WTC11 (cell line): ENCODE measurements at regions not wholly inside any gene's neighbourhood (a gene's known extent, or its start where the extent isn't known, plus 50 kb on each side); places are given as distances from the start of the nearest gene placed in this dataset.

Source experiments
- ARID4B ChIP-seq: sonication (generic); formaldehyde crosslinking; IDR thresholded peaks from 2 replicates; pipeline ENCODE4 v1.8.0; 2023; ENCODE audit warnings: missing genetic modification reagents, mild to moderate bottlenecking, borderline replicate concordance
- CREB1 ChIP-seq: sonication (generic); formaldehyde crosslinking; IDR thresholded peaks from 2 replicates; pipeline ENCODE4 v1.8.0; 2023; ENCODE audit warnings: mild to moderate bottlenecking, missing genetic modification reagents
- CREM ChIP-seq: sonication (generic); formaldehyde crosslinking; IDR thresholded peaks from 2 replicates; pipeline ENCODE4 v1.8.1; 2022; ENCODE audit warnings: mild to moderate bottlenecking, missing genetic modification reagents, moderate library complexity
- CTCF ChIP-seq: fragments of 200-600 bp; IDR thresholded peaks from 2 replicates; pipeline ENCODE4 v1.8.0; 2022; ENCODE audit warnings: antibody characterized with exemption
- E2F4 ChIP-seq: sonication (generic); formaldehyde crosslinking; IDR thresholded peaks from 2 replicates; pipeline ENCODE4 v1.8.1; 2022; ENCODE audit warnings: low read depth, mild to moderate bottlenecking, moderate library complexity, missing genetic modification reagents, borderline replicate concordance
- FOXJ3 ChIP-seq: sonication (generic); formaldehyde crosslinking; IDR thresholded peaks from 2 replicates; pipeline ENCODE4 v1.9.0; 2021; ENCODE audit warnings: missing genetic modification reagents, mild to moderate bottlenecking, borderline replicate concordance
- GRHL2 ChIP-seq: fragments of 250-450 bp; sonication (Bioruptor Pico); IDR thresholded peaks from 2 replicates; pipeline ENCODE4 v1.8.0; 2022; ENCODE audit warnings: mild to moderate bottlenecking, moderate library complexity; ENCODE audit not compliant: insufficient replicate concordance, severe bottlenecking
- GTF2I ChIP-seq: fragments of 250-450 bp; sonication (Bioruptor Pico); conservative IDR thresholded peaks from 2 replicates; pipeline ENCODE4 v1.4.0; 2021; ENCODE audit warnings: mild to moderate bottlenecking
- MAX ChIP-seq: sonication (generic); formaldehyde crosslinking; IDR thresholded peaks from 2 replicates; pipeline ENCODE4 v1.8.0; 2022; ENCODE audit warnings: mild to moderate bottlenecking, missing genetic modification reagents
- NFYB ChIP-seq: sonication (generic); formaldehyde crosslinking; conservative IDR thresholded peaks from 2 replicates; pipeline ENCODE4 v1.8.0; 2022; ENCODE audit warnings: low read depth, missing genetic modification reagents
- SP1 ChIP-seq: sonication (generic); formaldehyde crosslinking; conservative IDR thresholded peaks from 2 replicates; pipeline ENCODE4 v1.8.1; 2022; ENCODE audit warnings: missing genetic modification reagents
- ZBTB43 ChIP-seq: sonication (generic); formaldehyde crosslinking; IDR thresholded peaks from 2 replicates; pipeline ENCODE4 v1.8.1; 2023; ENCODE audit warnings: mild to moderate bottlenecking, missing genetic modification reagents
- ZNF423 ChIP-seq: fragments of 250-450 bp; sonication (Bioruptor Pico); IDR thresholded peaks from 2 replicates; pipeline ENCODE4 v2.1.2; 2022; ENCODE audit warnings: mild to moderate bottlenecking, moderate library complexity

- TF ChIP-seq CTCF (no peak), CREM (CRISPR knock-in tag) (no peak), GRHL2 (no peak), E2F4 (CRISPR knock-in tag) (no peak), FOXJ3 (CRISPR knock-in tag) (no peak), MAX (CRISPR knock-in tag) (no peak), ZNF423 (CRISPR knock-in tag) (no peak), SP1 (CRISPR knock-in tag) (no peak), ARID4B (no peak), NFYB (no peak), ZBTB43 (CRISPR knock-in tag) (no peak), CREB1 (CRISPR knock-in tag) (no peak), GTF2I (CRISPR knock-in tag) (no peak)
Measured at GRCh38 chr10:10118131-10118530, 899.5 kb upstream of the CELF2 start.
